ACC112 (cell line): ENCODE measurements at regions not wholly inside any gene's neighbourhood (a gene's known extent, or its start where the extent isn't known, plus 50 kb on each side); places are given as distances from the start of the nearest gene placed in this dataset.
"Not testable (repeated sequence)": the region's sequence is repeated elsewhere in the genome, so short reads cannot be mapped to it uniquely, and the experiment has no call there.

Source experiments
- H2AFZ ChIP-seq: fragments of 200-600 bp; sonication (generic); one replicate; pipeline ENCODE4 v1.6.0; 2017; ENCODE audit warnings: antibody characterized with exemption, low read length; ENCODE audit not compliant: unreplicated experiment
- H3K27ac ChIP-seq: fragments of 200-600 bp; sonication (generic); 2 replicates; pipeline ENCODE4 v1.5.1; 2014; ENCODE audit warnings: low read depth, mild to moderate bottlenecking, antibody characterized with exemption, low read length, moderate library complexity
- H3K27me3 ChIP-seq: fragments of 200-600 bp; sonication (generic); 2 replicates; pipeline ENCODE4 v1.6.1; 2014; ENCODE audit warnings: mild to moderate bottlenecking, antibody characterized with exemption, low read length, moderate library complexity, mixed read lengths; ENCODE audit not compliant: insufficient read depth
- H3K36me3 ChIP-seq: fragments of 200-600 bp; sonication (generic); 2 replicates; pipeline ENCODE4 v1.6.1; 2016; ENCODE audit warnings: mild to moderate bottlenecking, antibody characterized with exemption, low read length, moderate library complexity, mixed read lengths; ENCODE audit not compliant: insufficient read depth
- H3K4me1 ChIP-seq: fragments of 200-600 bp; sonication (generic); one replicate; pipeline ENCODE4 v1.6.1; 2016; ENCODE audit warnings: low read length, mixed read lengths; ENCODE audit not compliant: insufficient read depth, unreplicated experiment, control insufficient read depth
- H3K4me3 ChIP-seq: fragments of 200-600 bp; sonication (generic); 2 replicates; pipeline ENCODE4 v1.5.1; 2014; ENCODE audit warnings: mild to moderate bottlenecking, low read depth, low read length
- H3K79me2 ChIP-seq: fragments of 200-600 bp; sonication (generic); one replicate; pipeline ENCODE4 v1.6.0; 2016; ENCODE audit warnings: low read length; ENCODE audit not compliant: control insufficient read depth, unreplicated experiment, insufficient read depth

- Histone ChIP-seq H2AFZ (no peak overlapping the region), H3K4me3 (no peak overlapping the region), H3K79me2 (no peaks in the 10 kb centered on the region), H3K36me3 (no peaks in the 10 kb centered on the region), H3K27me3 (no peaks in the 10 kb centered on the region), H3K27ac (no peak overlapping the region), H3K4me1 (no peaks in the 10 kb centered on the region)
Observed at GRCh38 chr9:75372499-75373268, 284.4 kb downstream of the OSTF1 start.

DNA sequence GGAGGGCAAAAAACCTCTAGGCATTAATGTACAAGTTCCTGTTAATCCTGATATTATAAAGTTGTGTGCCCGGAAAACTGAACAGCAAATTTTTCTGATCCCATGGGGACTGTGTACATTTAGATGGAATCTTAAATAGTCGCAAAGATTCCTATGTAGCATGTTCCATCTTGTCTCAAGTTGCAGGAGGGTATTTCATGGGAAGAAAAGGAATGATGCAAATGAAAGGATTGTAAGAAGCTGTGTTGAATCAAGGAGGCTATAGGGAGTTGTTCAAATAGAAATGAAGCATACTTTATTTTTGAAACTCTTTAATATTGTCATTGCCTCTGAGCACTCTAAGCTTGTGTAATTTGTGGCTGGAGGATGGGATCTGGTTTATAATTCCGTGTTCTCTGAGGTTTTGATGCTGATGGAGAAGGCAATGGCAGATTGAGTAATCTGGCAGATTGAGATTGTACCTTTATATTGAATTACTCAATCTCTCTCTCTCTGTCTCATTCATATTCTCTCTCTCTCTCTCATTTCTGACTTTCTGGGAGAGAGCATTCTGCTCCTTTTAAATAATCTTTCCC is 288.5 kb downstream of the OSTF1 start:
- Histone ChIP-seq H3K4me1 (no peaks in the 10 kb centered on the region), H3K27ac (no peak overlapping the region), H3K4me3 (no peak overlapping the region), H3K36me3 (no peaks in the 10 kb centered on the region), H3K79me2 (no peaks in the 10 kb centered on the region), H2AFZ (no peak overlapping the region), H3K27me3 (no peaks in the 10 kb centered on the region)

GRCh38 chr9:75378036-75378435 is 289.7 kb downstream of the OSTF1 start:
- Histone ChIP-seq H3K4me1 (no peaks in the 10 kb centered on the region), H3K36me3 (no peaks in the 10 kb centered on the region), H3K79me2 (no peaks in the 10 kb centered on the region), H3K4me3 (no peak overlapping the region), H3K27ac (no peak overlapping the region), H2AFZ (no peak overlapping the region), H3K27me3 (no peaks in the 10 kb centered on the region)

- Histone ChIP-seq H3K27ac (no peak overlapping the region), H3K27me3 (no peaks in the 10 kb centered on the region), H3K4me3 (no peak overlapping the region), H3K36me3 (no peaks in the 10 kb centered on the region), H3K79me2 (no peaks in the 10 kb centered on the region), H3K4me1 (no peaks in the 10 kb centered on the region), H2AFZ (no peak overlapping the region)
Observed at GRCh38 chr9:75378926-75379325, 290.6 kb downstream of the OSTF1 start.

DNA sequence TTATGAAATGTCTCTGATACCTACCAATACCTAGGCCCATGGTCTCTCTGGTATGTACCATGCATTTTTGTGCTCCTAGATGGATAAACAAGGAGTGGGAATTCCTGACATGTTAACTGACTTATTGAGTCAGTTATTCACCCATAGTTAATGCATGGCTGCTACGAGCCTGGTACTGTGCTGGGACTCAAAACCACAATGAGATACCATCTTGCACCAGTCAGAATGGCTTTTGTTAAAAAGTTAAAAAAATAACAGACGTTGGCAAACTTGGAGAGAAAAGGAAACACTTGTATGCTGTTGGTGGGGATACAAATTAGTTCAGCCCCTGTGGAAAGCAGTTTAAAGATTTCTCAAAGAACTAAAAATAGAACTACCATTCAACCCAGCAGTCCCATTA is 293.8 kb downstream of the OSTF1 start:
- Histone ChIP-seq H3K27ac (no peak overlapping the region), H3K4me3 (no peak overlapping the region), H3K36me3 (no peaks in the 10 kb centered on the region), H3K27me3 (no peaks in the 10 kb centered on the region), H2AFZ (no peak overlapping the region), H3K79me2 (no peaks in the 10 kb centered on the region), H3K4me1 (no peaks in the 10 kb centered on the region)

DNA sequence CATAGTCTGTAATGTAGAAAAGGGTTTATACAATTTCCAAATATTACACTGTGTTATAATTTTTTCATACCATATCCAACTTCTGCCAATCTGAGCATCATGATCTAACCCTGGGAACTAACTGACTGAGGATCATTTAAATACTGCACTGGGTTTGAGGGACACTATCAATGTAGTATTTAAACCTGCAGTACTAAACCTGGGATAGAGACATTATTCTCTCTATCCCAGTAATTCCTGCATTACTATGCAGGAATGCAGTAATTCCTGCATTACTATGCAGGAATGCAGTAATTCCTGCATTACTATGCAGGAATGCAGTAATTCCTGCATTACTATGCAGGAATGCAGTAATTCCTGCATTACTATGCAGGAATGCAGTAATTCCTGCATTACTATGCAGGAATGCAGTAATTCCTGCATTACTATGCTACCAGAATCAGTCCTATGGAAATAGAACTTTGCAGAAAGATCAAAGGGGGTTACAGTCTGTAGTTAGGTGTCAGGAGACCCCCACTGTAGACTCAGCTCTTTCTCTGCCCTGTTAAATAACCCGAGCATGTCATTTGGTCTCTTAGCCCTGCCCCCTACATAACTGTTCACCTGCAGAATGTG is 295.2 kb downstream of the OSTF1 start:
- H3K36me3 ChIP-seq, H3K27me3 ChIP-seq, H3K79me2 ChIP-seq, H3K27ac ChIP-seq, H2AFZ ChIP-seq, H3K4me3 ChIP-seq, H3K4me1 ChIP-seq: not testable (repeated sequence)

GRCh38 chr9:75385236-75385635 is 296.9 kb downstream of the OSTF1 start:
- no peak overlapping the region for H3K27ac ChIP-seq
- H3K36me3 ChIP-seq: no peaks in the 10 kb centered on the region
- H3K27me3 ChIP-seq: no peaks in the 10 kb centered on the region
- no peak overlapping the region for H3K4me3 ChIP-seq
- no peak overlapping the region for H2AFZ ChIP-seq
- H3K4me1 ChIP-seq: no peaks in the 10 kb centered on the region
- H3K79me2 ChIP-seq: no peaks in the 10 kb centered on the region

DNA sequence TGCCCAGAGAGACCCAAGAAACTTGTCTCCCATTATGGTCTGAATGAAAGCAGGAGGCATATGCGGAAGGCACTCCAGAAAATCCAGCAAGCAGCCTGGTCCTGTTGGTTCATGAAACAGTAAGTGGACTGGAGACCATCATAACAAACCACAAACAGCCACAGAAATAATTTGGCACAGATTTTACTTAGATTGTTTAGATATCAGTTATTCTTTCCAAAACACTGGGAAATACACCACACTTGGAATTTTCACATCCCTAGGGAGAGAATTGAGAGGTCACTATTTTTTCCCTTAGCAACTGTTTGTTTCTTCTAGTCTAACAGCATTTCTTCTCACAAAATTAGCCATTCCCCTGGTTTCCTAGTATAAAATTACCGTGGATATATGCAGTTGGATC is 300.8 kb downstream of the OSTF1 start:
- H2AFZ ChIP-seq: no peak overlapping the region
- H3K4me3 ChIP-seq: no peak overlapping the region
- no peaks in the 10 kb centered on the region for H3K4me1 ChIP-seq
- H3K27ac ChIP-seq: no peak overlapping the region
- no peaks in the 10 kb centered on the region for H3K27me3 ChIP-seq
- H3K36me3 ChIP-seq: no peaks in the 10 kb centered on the region
- H3K79me2 ChIP-seq: no peaks in the 10 kb centered on the region

DNA sequence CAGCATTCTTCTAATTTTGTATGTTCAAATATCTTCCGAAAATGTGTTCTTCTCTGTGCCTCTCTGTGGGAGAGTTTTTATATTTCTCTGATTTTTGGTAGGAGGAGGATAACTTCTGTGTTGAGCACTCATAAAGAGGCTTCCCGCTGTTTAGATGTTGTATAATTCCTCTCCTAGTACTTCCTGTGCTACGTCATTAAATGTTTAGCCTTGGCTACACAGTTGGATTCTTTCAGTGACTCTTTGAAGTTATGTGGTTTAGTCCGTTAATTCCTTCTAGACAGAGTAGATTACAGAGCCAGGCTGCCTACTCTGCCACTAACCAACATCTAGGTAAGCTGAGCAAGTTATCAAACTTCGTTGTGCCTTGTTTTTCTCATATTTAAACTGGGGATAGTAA is 302.6 kb downstream of the OSTF1 start:
- no peak overlapping the region for H3K4me3 ChIP-seq
- H3K27ac ChIP-seq: no peak overlapping the region
- H3K27me3 ChIP-seq: no peaks in the 10 kb centered on the region
- H2AFZ ChIP-seq: no peak overlapping the region
- no peaks in the 10 kb centered on the region for H3K79me2 ChIP-seq
- H3K36me3 ChIP-seq: no peaks in the 10 kb centered on the region
- no peaks in the 10 kb centered on the region for H3K4me1 ChIP-seq

DNA sequence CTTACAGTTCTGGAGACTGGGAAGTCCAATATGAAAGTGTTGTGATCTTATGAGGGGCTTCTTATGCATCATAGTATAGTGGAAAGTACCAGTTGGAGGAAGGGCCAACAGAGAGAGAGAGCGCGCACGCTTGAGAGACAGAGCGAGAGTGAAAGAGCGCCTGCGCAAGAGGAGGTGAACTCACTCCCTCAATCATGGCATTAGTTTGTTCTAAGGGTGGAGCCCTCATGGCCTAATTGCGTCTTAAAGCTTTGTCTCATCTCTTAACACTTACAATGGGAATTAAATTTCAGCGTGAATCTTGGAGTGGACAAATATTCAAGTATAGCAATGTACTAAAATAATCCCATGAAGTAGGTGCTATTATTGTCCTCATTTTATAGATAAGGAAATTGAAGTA is 303.2 kb downstream of the OSTF1 start:
- Histone ChIP-seq H3K36me3 (no peaks in the 10 kb centered on the region), H3K27ac (no peak overlapping the region), H2AFZ (no peak overlapping the region), H3K79me2 (no peaks in the 10 kb centered on the region), H3K4me3 (no peak overlapping the region), H3K4me1 (no peaks in the 10 kb centered on the region), H3K27me3 (no peaks in the 10 kb centered on the region)

DNA sequence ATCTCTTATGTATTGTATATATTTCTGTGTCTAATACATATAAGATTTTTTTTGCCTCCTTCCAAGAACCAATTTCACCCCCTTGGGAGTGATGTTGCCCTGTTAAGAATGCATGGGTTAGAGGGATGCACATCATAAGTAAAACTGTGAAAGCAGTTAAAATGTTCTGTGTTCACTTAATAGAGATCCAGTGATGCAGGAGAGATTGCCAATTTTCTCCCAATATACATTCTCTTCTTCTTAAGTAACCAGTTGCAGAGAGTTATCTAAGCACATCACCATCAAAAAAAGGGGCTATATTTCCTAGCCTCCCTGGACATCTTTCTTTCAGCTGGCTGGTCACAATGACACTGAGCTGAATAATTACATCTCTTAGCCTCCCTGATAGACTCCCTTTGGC is 307.0 kb downstream of the OSTF1 start:
- Histone ChIP-seq H3K79me2 (no peaks in the 10 kb centered on the region), H3K36me3 (no peaks in the 10 kb centered on the region), H3K27me3 (no peaks in the 10 kb centered on the region), H2AFZ (no peak overlapping the region), H3K4me1 (no peaks in the 10 kb centered on the region), H3K27ac (no peak overlapping the region), H3K4me3 (no peak overlapping the region)
